Naive B cell (primary cell): ENCODE measurements at regions not wholly inside any gene's neighbourhood (a gene's known extent, or its start where the extent isn't known, plus 50 kb on each side); places are given as distances from the start of the nearest gene placed in this dataset.

ENCODE experiments used
- ATAC-seq, 2 donors: fragments of 150-1000 bp; cut with Tn5 transposase; 2 replicates each; pipeline ENCODE4 v1.10.0; 2021; ENCODE audit warnings: low read depth in 2 of 2, mild to moderate bottlenecking in 2 of 2, moderate library complexity in 2 of 2
- DNase-seq: peaks from one replicate; pipeline ENCODE4 v3.0.0; 2022
- H3K27ac Mint-ChIP-seq, 6 donors: one replicate each; pipeline ENCODE4 v1.8.0; 2020 to 2022; ENCODE audit warnings: mild to moderate bottlenecking in 6 of 6, mixed read lengths in 6 of 6, moderate library complexity in 5 of 6, inconsistent platforms in 2 of 6
- H3K27me3 Mint-ChIP-seq, 3 donors: one replicate each; pipeline ENCODE4 v1.8.0; 2021 to 2022; ENCODE audit warnings: mixed read lengths in 3 of 3, mild to moderate bottlenecking in 1 of 3
- H3K36me3 Mint-ChIP-seq, 2 donors: one replicate each; pipeline ENCODE4 v1.8.0; 2020 to 2022; ENCODE audit warnings: mixed read lengths in 2 of 2, inconsistent platforms in 1 of 2, mild to moderate bottlenecking in 1 of 2
- H3K4me1 Mint-ChIP-seq, 3 donors: one replicate each; pipeline ENCODE4 v1.8.0; 2020 to 2022; ENCODE audit warnings: mixed read lengths in 3 of 3, inconsistent platforms in 1 of 3, mild to moderate bottlenecking in 1 of 3, moderate library complexity in 1 of 3
- H3K4me3 Mint-ChIP-seq, 8 donors: one replicate each; pipeline ENCODE4 v1.8.0; 2020 to 2022; ENCODE audit warnings: mild to moderate bottlenecking in 8 of 8, mixed read lengths in 8 of 8, moderate library complexity in 8 of 8, inconsistent platforms in 2 of 8
- H3K9me3 Mint-ChIP-seq, 7 donors: one replicate each; pipeline ENCODE4 v1.8.0; 2020 to 2022; ENCODE audit warnings: mixed read lengths in 7 of 7, mild to moderate bottlenecking in 5 of 7, inconsistent platforms in 2 of 7, moderate library complexity in 1 of 7

- H3K27ac Mint-ChIP-seq = no peak overlapping the region
These were observed 547.3 kb upstream of the GBE1 start for GRCh38 chr3:82308755-82309154.

GRCh38 chr3:82306189-82306588 lies 544.7 kb upstream of the GBE1 start:
- Mint-ChIP-seq H3K4me3 (no peak overlapping the region), H3K27ac (no peak overlapping the region), H3K9me3 (peaks cover 0 to 16% (median 5%) of the 10 kb centered on the region in 7 donors), H3K27me3 (no peaks in the 10 kb centered on the region), H3K36me3 (no peaks in the 10 kb centered on the region), H3K4me1 (no peaks in the 10 kb centered on the region)
- DNase-seq (no peak), ATAC-seq (no peak)

More at GRCh38 chr3:82308755-82309154, 547.3 kb upstream of the GBE1 start:
- Mint-ChIP-seq H3K4me3 (no peak overlapping the region), H3K36me3 (no peaks in the 10 kb centered on the region), H3K27me3 (no peaks in the 10 kb centered on the region), H3K4me1 (no peaks in the 10 kb centered on the region), H3K9me3 (peaks cover 0 to 16% (median 5%) of the 10 kb centered on the region in 7 donors)
- ATAC-seq = no peak
- DNase-seq = no peak

DNA sequence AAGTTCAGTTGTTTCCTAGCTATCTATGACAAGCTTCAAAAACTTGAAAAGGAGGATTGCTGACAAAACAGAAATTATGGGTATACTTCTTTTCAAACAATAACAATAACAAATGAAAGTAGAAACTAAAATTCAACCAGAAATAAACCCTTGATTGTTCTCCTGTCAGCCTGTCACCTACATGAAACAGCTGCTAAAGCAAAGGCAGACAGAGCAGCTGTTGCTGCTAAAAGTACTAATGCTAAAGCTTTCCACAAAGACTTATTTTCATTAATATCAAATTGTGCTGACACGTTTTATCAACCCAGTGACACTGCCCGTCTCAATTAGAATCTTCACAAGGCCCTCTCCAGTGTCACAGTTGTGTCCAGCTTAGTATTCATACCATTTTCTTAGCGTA lies 533.2 kb upstream of the GBE1 start:
- DNase-seq (no peak), ATAC-seq (no peak)
- H3K27me3 Mint-ChIP-seq = no peaks in the 10 kb centered on the region
- no peaks in the 10 kb centered on the region for H3K4me1 Mint-ChIP-seq
- H3K27ac Mint-ChIP-seq = no peak overlapping the region
- H3K36me3 Mint-ChIP-seq = no peaks in the 10 kb centered on the region
- H3K4me3 Mint-ChIP-seq = no peak overlapping the region
- H3K9me3 Mint-ChIP-seq = peaks cover 0 to 19% (median 2%) of the 10 kb centered on the region in 7 donors

- no peak for DNase-seq
- H3K27me3 Mint-ChIP-seq = no peaks in the 10 kb centered on the region
- H3K9me3 Mint-ChIP-seq = peaks cover 0 to 21% (median 2%) of the 10 kb centered on the region in 7 donors
- no peak overlapping the region for H3K27ac Mint-ChIP-seq
- ATAC-seq = no peak
- no peaks in the 10 kb centered on the region for H3K4me1 Mint-ChIP-seq
- no peak overlapping the region for H3K4me3 Mint-ChIP-seq
- no peaks in the 10 kb centered on the region for H3K36me3 Mint-ChIP-seq
These were observed 532.4 kb upstream of the GBE1 start for GRCh38 chr3:82293867-82294266.

DNA sequence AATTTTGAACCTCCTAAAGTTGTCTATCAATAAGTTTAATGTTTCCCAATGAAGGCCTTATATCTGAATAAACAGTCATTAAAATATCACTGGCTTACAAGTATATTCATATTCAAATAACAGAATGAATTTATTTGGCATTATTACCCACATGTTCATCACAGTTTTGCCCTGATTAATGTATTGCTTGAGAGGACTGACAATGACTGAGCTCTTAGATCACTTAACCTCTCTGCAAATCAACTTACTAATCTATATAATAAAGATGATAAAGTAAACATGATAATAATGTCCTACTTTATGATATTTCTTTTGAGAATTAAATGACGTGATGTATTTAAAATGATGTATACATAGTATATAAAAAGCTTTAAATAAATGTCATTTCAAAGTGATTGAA lies 532.0 kb upstream of the GBE1 start:
- no peak overlapping the region for H3K27ac Mint-ChIP-seq
- no peaks in the 10 kb centered on the region for H3K4me1 Mint-ChIP-seq
- DNase-seq = no peak
- H3K27me3 Mint-ChIP-seq = no peaks in the 10 kb centered on the region
- peaks cover 0 to 25% (median 4%) of the 10 kb centered on the region in 7 donors for H3K9me3 Mint-ChIP-seq
- no peak overlapping the region for H3K4me3 Mint-ChIP-seq
- ATAC-seq = no peak
- H3K36me3 Mint-ChIP-seq = no peaks in the 10 kb centered on the region

DNA sequence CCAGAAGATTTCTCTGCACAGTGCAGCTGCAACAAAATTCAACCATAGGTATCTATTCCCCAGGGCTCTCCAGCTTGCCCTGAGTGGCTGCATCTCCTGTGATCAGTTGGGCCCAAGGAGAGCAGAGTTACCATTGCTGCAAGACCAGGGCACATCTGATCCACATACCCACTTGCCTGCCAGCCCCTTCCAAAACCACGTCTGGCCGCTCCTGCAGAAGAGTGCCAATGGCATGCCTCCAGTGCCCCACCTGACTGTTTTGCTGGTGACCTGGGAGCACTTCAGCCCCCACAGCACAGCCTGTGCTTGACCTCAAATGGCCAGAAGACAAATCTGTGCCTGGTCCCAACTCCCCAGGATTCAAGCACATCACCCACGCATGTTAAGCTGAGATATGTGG lies 526.1 kb upstream of the GBE1 start:
- no peak for ATAC-seq
- Mint-ChIP-seq H3K4me3 (no peak overlapping the region), H3K27ac (no peak overlapping the region)

GRCh38 chr3:82281205-82281604 lies 519.8 kb upstream of the GBE1 start:
- ATAC-seq (no peak), DNase-seq (no peak)
- no peaks in the 10 kb centered on the region for H3K4me1 Mint-ChIP-seq
- no peak overlapping the region for H3K4me3 Mint-ChIP-seq
- no peak overlapping the region for H3K27ac Mint-ChIP-seq
- peaks cover 0 to 4% (median 0%) of the 10 kb centered on the region in 7 donors for H3K9me3 Mint-ChIP-seq
- peaks cover 0 to 4% (median 0%) of the 10 kb centered on the region in 3 donors for H3K27me3 Mint-ChIP-seq
- H3K36me3 Mint-ChIP-seq = no peaks in the 10 kb centered on the region

More for the DNA sequence above, 526.1 kb upstream of the GBE1 start:
- Mint-ChIP-seq H3K36me3 (no peaks in the 10 kb centered on the region), H3K4me1 (no peaks in the 10 kb centered on the region), H3K27me3 (no peaks in the 10 kb centered on the region), H3K9me3 (peaks cover 0 to 37% (median 5%) of the 10 kb centered on the region in 7 donors)
- no peak for DNase-seq

GRCh38 chr3:82276992-82277391 lies 515.5 kb upstream of the GBE1 start:
- Mint-ChIP-seq H3K27ac (no peak overlapping the region), H3K9me3 (peaks cover 0 to 15% (median 5%) of the 10 kb centered on the region in 7 donors)

GRCh38 chr3:82274897-82275296 lies 513.5 kb upstream of the GBE1 start:
- Mint-ChIP-seq H3K27ac (no peak overlapping the region), H3K4me3 (no peak overlapping the region), H3K36me3 (no peaks in the 10 kb centered on the region), H3K4me1 (no peaks in the 10 kb centered on the region), H3K27me3 (peaks cover 0 to 15% (median 0%) of the 10 kb centered on the region in 3 donors), H3K9me3 (peaks cover 9 to 36% (median 19%) of the 10 kb centered on the region in 7 donors)
- ATAC-seq = no peak
- no peak for DNase-seq

More at GRCh38 chr3:82276992-82277391, 515.5 kb upstream of the GBE1 start:
- ATAC-seq (no peak), DNase-seq (no peak)
- no peak overlapping the region for H3K4me3 Mint-ChIP-seq
- H3K27me3 Mint-ChIP-seq = peaks cover 0 to 10% (median 0%) of the 10 kb centered on the region in 3 donors
- H3K36me3 Mint-ChIP-seq = no peaks in the 10 kb centered on the region
- no peaks in the 10 kb centered on the region for H3K4me1 Mint-ChIP-seq

- Mint-ChIP-seq H3K27me3 (no peaks in the 10 kb centered on the region), H3K4me1 (no peaks in the 10 kb centered on the region)
These were observed 504.3 kb upstream of the GBE1 start for GRCh38 chr3:82265747-82266146.

GRCh38 chr3:82262193-82262592 lies 500.7 kb upstream of the GBE1 start:
- no peaks in the 10 kb centered on the region for H3K4me1 Mint-ChIP-seq
- H3K27ac Mint-ChIP-seq = no peak overlapping the region
- ATAC-seq (no peak), DNase-seq (no peak)
- H3K27me3 Mint-ChIP-seq = no peaks in the 10 kb centered on the region
- H3K4me3 Mint-ChIP-seq = no peak overlapping the region
- peaks cover 0 to 3% (median 0%) of the 10 kb centered on the region in 7 donors for H3K9me3 Mint-ChIP-seq
- no peaks in the 10 kb centered on the region for H3K36me3 Mint-ChIP-seq

More at GRCh38 chr3:82265747-82266146, 504.3 kb upstream of the GBE1 start:
- Mint-ChIP-seq H3K9me3 (peaks cover 3 to 25% (median 11%) of the 10 kb centered on the region in 7 donors), H3K36me3 (no peaks in the 10 kb centered on the region), H3K4me3 (no peak overlapping the region), H3K27ac (no peak overlapping the region)
- DNase-seq (no peak), ATAC-seq (no peak)

GRCh38 chr3:82261637-82262036 lies 500.2 kb upstream of the GBE1 start:
- no peak overlapping the region for H3K27ac Mint-ChIP-seq
- H3K36me3 Mint-ChIP-seq = no peaks in the 10 kb centered on the region
- no peaks in the 10 kb centered on the region for H3K27me3 Mint-ChIP-seq

GRCh38 chr3:82261013-82261412 lies 499.6 kb upstream of the GBE1 start:
- Mint-ChIP-seq H3K36me3 (no peaks in the 10 kb centered on the region), H3K9me3 (peaks cover 0 to 3% (median 0%) of the 10 kb centered on the region in 7 donors), H3K4me3 (no peak overlapping the region), H3K27me3 (no peaks in the 10 kb centered on the region), H3K27ac (no peak overlapping the region), H3K4me1 (no peaks in the 10 kb centered on the region)
- ATAC-seq (no peak), DNase-seq (no peak)

More at GRCh38 chr3:82261637-82262036, 500.2 kb upstream of the GBE1 start:
- no peak for DNase-seq
- no peak for ATAC-seq
- H3K4me3 Mint-ChIP-seq = no peak overlapping the region
- peaks cover 0 to 3% (median 0%) of the 10 kb centered on the region in 7 donors for H3K9me3 Mint-ChIP-seq
- no peaks in the 10 kb centered on the region for H3K4me1 Mint-ChIP-seq

GRCh38 chr3:82259994-82260393 lies 498.5 kb upstream of the GBE1 start:
- Mint-ChIP-seq H3K27me3 (no peaks in the 10 kb centered on the region), H3K4me3 (no peak overlapping the region), H3K9me3 (peaks cover 0 to 3% (median 0%) of the 10 kb centered on the region in 7 donors), H3K36me3 (no peaks in the 10 kb centered on the region), H3K27ac (no peak overlapping the region), H3K4me1 (no peaks in the 10 kb centered on the region)
- DNase-seq (no peak), ATAC-seq (no peak)

GRCh38 chr3:82240322-82240721 lies 478.9 kb upstream of the GBE1 start:
- Mint-ChIP-seq H3K4me3 (no peak overlapping the region), H3K9me3 (peaks cover 0 to 4% (median 0%) of the 10 kb centered on the region in 7 donors), H3K4me1 (peaks cover 4 to 18% (median 11%) of the 10 kb centered on the region in 3 donors), H3K27ac (no peak overlapping the region), H3K36me3 (no peaks in the 10 kb centered on the region), H3K27me3 (no peaks in the 10 kb centered on the region)
- no peak for ATAC-seq
- DNase-seq = no peak
